Bronchial epithelial cell (primary cell): ENCODE measurements at regions not wholly inside any gene's neighbourhood (a gene's known extent, or its start where the extent isn't known, plus 50 kb on each side); places are given as distances from the start of the nearest gene placed in this dataset.
"Not testable (repeated sequence)": the region's sequence is repeated elsewhere in the genome, so short reads cannot be mapped to it uniquely, and the experiment has no call there.

ENCODE experiments used
- DNase-seq: peaks from one replicate; pipeline ENCODE4 v3.0.0-alpha.2; 2010; ENCODE audit warnings: low read depth
- FAIRE-seq: peaks from 2 replicates; lab custom pipeline; 2011; peaks lifted over from hg19 to GRCh38; lab: Jason Lieb, UNC
- H3K27me3 ChIP-seq: 2 replicates; pipeline ENCODE4 v1.5.1; 2011; ENCODE audit warnings: low read length; ENCODE audit not compliant: control insufficient read depth, insufficient read depth
- H3K36me3 ChIP-seq: 2 replicates; pipeline ENCODE4 v1.5.1; 2011; ENCODE audit warnings: low read length; ENCODE audit not compliant: control insufficient read depth, insufficient read depth
- H3K4me3 ChIP-seq: 2 replicates; pipeline ENCODE4 v1.5.1; 2011; ENCODE audit warnings: mild to moderate bottlenecking, low read depth, low read length, control low read depth
- CTCF ChIP-seq: IDR thresholded peaks from 2 replicates; pipeline ENCODE4 v1.5.1; 2011; ENCODE audit warnings: mild to moderate bottlenecking, moderate library complexity, low read length, control low read depth, inconsistent platforms; ENCODE audit not compliant: insufficient read depth, severe bottlenecking

GRCh38 chr10:8312781-8313180, 258.3 kb downstream of the GATA3 start:
- no peak for FAIRE-seq
- H3K27me3 ChIP-seq, result no peaks in the 10 kb centered on the region
- TF ChIP-seq CTCF, result no peak
- DNase-seq, result peak; percentile 34
- H3K36me3 ChIP-seq, result no peaks in the 10 kb centered on the region
- H3K4me3 ChIP-seq, result no peak overlapping the region

- Histone ChIP-seq H3K36me3 (no peaks in the 10 kb centered on the region), H3K27me3 (no peaks in the 10 kb centered on the region), H3K4me3 (no peak overlapping the region)
- FAIRE-seq (no peak), DNase-seq (no peak)
- TF ChIP-seq CTCF, result no peak
Observed at GRCh38 chr10:8314486-8314885, 260.0 kb downstream of the GATA3 start.

- FAIRE-seq, result no peak
- Histone ChIP-seq H3K36me3 (no peaks in the 10 kb centered on the region), H3K4me3 (no peak overlapping the region), H3K27me3 (no peaks in the 10 kb centered on the region)
- no peak for DNase-seq
- TF ChIP-seq CTCF, result no peak
Observed at GRCh38 chr10:8315619-8316021, 261.1 kb downstream of the GATA3 start.

GRCh38 chr10:8316284-8316683, 261.8 kb downstream of the GATA3 start:
- H3K4me3 ChIP-seq, result no peak overlapping the region
- no peaks in the 10 kb centered on the region for H3K27me3 ChIP-seq
- no peak for TF ChIP-seq CTCF
- FAIRE-seq (no peak), DNase-seq (no peak)
- H3K36me3 ChIP-seq, result no peaks in the 10 kb centered on the region

GRCh38 chr10:8318429-8318828, 263.9 kb downstream of the GATA3 start:
- not testable (repeated sequence) for H3K27me3 ChIP-seq, FAIRE-seq, H3K4me3 ChIP-seq, DNase-seq, H3K36me3 ChIP-seq

- DNase-seq (no peak), FAIRE-seq (no peak)
- no peak for TF ChIP-seq CTCF
- no peak overlapping the region for H3K4me3 ChIP-seq
- H3K36me3 ChIP-seq, result no peaks in the 10 kb centered on the region
- no peaks in the 10 kb centered on the region for H3K27me3 ChIP-seq
Observed at GRCh38 chr10:8318956-8319355, 264.5 kb downstream of the GATA3 start.
